Liver (tissue), 3 donors: ENCODE measurements at regions not wholly inside any gene's neighbourhood (a gene's known extent, or its start where the extent isn't known, plus 50 kb on each side); places are given as distances from the start of the nearest gene placed in this dataset.

Experiments
- ATF3 ChIP-seq: IDR thresholded peaks from 2 replicates; pipeline ENCODE4 v1.6.1; 2016; ENCODE audit warnings: antibody characterized with exemption
- EGR1 ChIP-seq, 2 donors: IDR thresholded peaks; 2 replicates each; pipeline ENCODE4 v1.6.1; 2016 to 2018; ENCODE audit warnings: antibody characterized with exemption in 2 of 2, low read depth in 2 of 2
- FOXA1 ChIP-seq: IDR thresholded peaks from 2 replicates; pipeline ENCODE4 v1.6.1; 2016; ENCODE audit warnings: antibody characterized with exemption
- GABPA ChIP-seq, 2 donors: IDR thresholded peaks in 1 of 2; conservative IDR thresholded peaks in 1 of 2; 2 replicates each; pipeline ENCODE4 v1.6.1; 2016; ENCODE audit warnings: antibody characterized with exemption in 2 of 2, mild to moderate bottlenecking in 1 of 2, moderate library complexity in 1 of 2
- JUND ChIP-seq, 2 donors: IDR thresholded peaks; 2 replicates each; pipeline ENCODE4 v1.6.1; 2016; ENCODE audit warnings: antibody characterized with exemption in 2 of 2
- MAX ChIP-seq: IDR thresholded peaks from 2 replicates; pipeline ENCODE4 v1.6.1; 2016; ENCODE audit warnings: antibody characterized with exemption
- RAD21 ChIP-seq, 2 donors: IDR thresholded peaks; 2 replicates each; pipeline ENCODE4 v1.6.1; 2016; ENCODE audit warnings: antibody characterized with exemption in 2 of 2, mild to moderate bottlenecking in 2 of 2
- SP1 ChIP-seq: IDR thresholded peaks from 2 replicates; pipeline ENCODE4 v1.6.1; 2018; ENCODE audit warnings: antibody characterized with exemption, mild to moderate bottlenecking
- TAF1 ChIP-seq: conservative IDR thresholded peaks from 2 replicates; pipeline ENCODE4 v1.6.1; 2016; ENCODE audit warnings: antibody characterized with exemption, mild to moderate bottlenecking
- YY1 ChIP-seq: IDR thresholded peaks from 2 replicates; pipeline ENCODE4 v1.6.1; 2016; ENCODE audit warnings: antibody characterized with exemption, mild to moderate bottlenecking
- TF ChIP-seq, protein P1 (sequence below): fragments of 150-350 bp; IDR thresholded peaks from 2 replicates; pipeline ENCODE4 v1.5.1; 2017; ENCODE audit warnings: improper control_type of control experiment, low read depth, low read length; ENCODE audit not compliant: missing input control
- TF ChIP-seq, protein P2 (sequence below): IDR thresholded peaks from 2 replicates; pipeline ENCODE4 v1.6.1; 2016; ENCODE audit warnings: antibody characterized with exemption, mild to moderate bottlenecking
- donor health status: healthy.
- donor health status: healthy.

- TF ChIP-seq FOXA1 (no peak), GABPA (IDR thresholded peaks at IDR 0.05 in 1 of 2, conservative IDR thresholded peaks at IDR 0.05 in 1 of 2) (no peak), YY1 (no peak), ATF3 (no peak), RAD21 (IDR thresholded peaks at IDR 0.05) (peak in 1 of 2 donors; percentile 8), TAF1 (no peak), SP1 (no peak), EGR1 (IDR thresholded peaks at IDR 0.05; ENCODE audit: low read depth in 2 of 2) (no peak), MAX (no peak), JUND (IDR thresholded peaks at IDR 0.05) (peak in 1 of 2 donors; percentile 22)
- TF ChIP-seq, protein P1, sequence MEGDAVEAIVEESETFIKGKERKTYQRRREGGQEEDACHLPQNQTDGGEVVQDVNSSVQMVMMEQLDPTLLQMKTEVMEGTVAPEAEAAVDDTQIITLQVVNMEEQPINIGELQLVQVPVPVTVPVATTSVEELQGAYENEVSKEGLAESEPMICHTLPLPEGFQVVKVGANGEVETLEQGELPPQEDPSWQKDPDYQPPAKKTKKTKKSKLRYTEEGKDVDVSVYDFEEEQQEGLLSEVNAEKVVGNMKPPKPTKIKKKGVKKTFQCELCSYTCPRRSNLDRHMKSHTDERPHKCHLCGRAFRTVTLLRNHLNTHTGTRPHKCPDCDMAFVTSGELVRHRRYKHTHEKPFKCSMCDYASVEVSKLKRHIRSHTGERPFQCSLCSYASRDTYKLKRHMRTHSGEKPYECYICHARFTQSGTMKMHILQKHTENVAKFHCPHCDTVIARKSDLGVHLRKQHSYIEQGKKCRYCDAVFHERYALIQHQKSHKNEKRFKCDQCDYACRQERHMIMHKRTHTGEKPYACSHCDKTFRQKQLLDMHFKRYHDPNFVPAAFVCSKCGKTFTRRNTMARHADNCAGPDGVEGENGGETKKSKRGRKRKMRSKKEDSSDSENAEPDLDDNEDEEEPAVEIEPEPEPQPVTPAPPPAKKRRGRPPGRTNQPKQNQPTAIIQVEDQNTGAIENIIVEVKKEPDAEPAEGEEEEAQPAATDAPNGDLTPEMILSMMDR, result no peak
- TF ChIP-seq, protein P2, sequence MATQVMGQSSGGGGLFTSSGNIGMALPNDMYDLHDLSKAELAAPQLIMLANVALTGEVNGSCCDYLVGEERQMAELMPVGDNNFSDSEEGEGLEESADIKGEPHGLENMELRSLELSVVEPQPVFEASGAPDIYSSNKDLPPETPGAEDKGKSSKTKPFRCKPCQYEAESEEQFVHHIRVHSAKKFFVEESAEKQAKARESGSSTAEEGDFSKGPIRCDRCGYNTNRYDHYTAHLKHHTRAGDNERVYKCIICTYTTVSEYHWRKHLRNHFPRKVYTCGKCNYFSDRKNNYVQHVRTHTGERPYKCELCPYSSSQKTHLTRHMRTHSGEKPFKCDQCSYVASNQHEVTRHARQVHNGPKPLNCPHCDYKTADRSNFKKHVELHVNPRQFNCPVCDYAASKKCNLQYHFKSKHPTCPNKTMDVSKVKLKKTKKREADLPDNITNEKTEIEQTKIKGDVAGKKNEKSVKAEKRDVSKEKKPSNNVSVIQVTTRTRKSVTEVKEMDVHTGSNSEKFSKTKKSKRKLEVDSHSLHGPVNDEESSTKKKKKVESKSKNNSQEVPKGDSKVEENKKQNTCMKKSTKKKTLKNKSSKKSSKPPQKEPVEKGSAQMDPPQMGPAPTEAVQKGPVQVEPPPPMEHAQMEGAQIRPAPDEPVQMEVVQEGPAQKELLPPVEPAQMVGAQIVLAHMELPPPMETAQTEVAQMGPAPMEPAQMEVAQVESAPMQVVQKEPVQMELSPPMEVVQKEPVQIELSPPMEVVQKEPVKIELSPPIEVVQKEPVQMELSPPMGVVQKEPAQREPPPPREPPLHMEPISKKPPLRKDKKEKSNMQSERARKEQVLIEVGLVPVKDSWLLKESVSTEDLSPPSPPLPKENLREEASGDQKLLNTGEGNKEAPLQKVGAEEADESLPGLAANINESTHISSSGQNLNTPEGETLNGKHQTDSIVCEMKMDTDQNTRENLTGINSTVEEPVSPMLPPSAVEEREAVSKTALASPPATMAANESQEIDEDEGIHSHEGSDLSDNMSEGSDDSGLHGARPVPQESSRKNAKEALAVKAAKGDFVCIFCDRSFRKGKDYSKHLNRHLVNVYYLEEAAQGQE, result no peak
These were observed 73.4 kb upstream of the NOX3 start for GRCh38 chr6:155528982-155529453.
